Cardiac muscle cell (in vitro differentiated cells and primary cell): ENCODE measurements at regions not wholly inside any gene's neighbourhood (a gene's known extent, or its start where the extent isn't known, plus 50 kb on each side); places are given as distances from the start of the nearest gene placed in this dataset.

Experiments
- DNase-seq, 2 donors: peaks; one replicate each; pipeline versions ENCODE4 v3.0.0 to v3.0.0-alpha.2; 2010 to 2017; ENCODE audit warnings: low read depth in 1 of 2, low spot score in 1 of 2
- H3K27ac ChIP-seq: fragments of 200-600 bp; sonication (generic); 2 replicates; pipeline ENCODE4 v1.5.1; 2016
- H3K27me3 ChIP-seq: fragments of 200-600 bp; sonication (generic); 2 replicates; pipeline ENCODE4 v1.6.0; 2016; ENCODE audit warnings: control low read depth
- H3K36me3 ChIP-seq: fragments of 200-600 bp; sonication (generic); 2 replicates; pipeline ENCODE4 v1.5.1; 2016; ENCODE audit warnings: control low read depth
- H3K4me1 ChIP-seq: fragments of 200-600 bp; sonication (generic); 2 replicates; pipeline ENCODE4 v1.8.1; 2017; ENCODE audit warnings: low read depth, mild to moderate bottlenecking, mixed run types
- H3K4me3 ChIP-seq: fragments of 200-600 bp; sonication (generic); 2 replicates; pipeline ENCODE4 v1.5.1; 2016; ENCODE audit warnings: mild to moderate bottlenecking
- H3K9me3 ChIP-seq: fragments of 200-600 bp; sonication (generic); 2 replicates; pipeline ENCODE4 v1.5.1; 2017; ENCODE audit warnings: low read depth, mild to moderate bottlenecking, control low read depth
- TF ChIP-seq, protein P1 (sequence below): IDR thresholded peaks from 2 replicates; pipeline ENCODE4 v1.5.1; 2012; ENCODE audit warnings: low read depth, mild to moderate bottlenecking, low read length

DNA sequence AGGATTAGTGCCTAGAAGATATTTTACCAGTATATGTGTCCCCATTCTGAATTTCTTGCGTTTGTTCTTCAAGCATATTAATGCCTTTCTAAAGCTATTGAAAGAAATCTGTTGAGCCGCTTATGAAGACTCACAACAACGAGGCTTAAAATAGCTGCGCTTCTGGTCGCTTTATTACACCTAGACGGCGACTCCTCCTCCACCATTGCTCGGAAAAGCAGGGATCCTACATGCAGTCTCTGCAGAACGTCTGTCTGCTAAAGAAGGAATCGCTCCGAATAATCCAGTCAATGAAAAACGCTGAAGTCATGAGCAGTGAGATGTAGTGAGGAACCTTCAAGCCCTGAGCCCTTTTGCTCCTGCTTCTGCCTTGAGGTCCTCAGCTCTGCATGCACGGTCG lies 94.8 kb upstream of the ZNF516 start:
- Histone ChIP-seq H3K27ac (no peak overlapping the region), H3K27me3 (no peaks in the 10 kb centered on the region), H3K4me1 (peaks cover 31% of the 10 kb centered on the region), H3K36me3 (no peaks in the 10 kb centered on the region), H3K9me3 (no peaks in the 10 kb centered on the region), H3K4me3 (no peak overlapping the region)
- TF ChIP-seq, protein P1, sequence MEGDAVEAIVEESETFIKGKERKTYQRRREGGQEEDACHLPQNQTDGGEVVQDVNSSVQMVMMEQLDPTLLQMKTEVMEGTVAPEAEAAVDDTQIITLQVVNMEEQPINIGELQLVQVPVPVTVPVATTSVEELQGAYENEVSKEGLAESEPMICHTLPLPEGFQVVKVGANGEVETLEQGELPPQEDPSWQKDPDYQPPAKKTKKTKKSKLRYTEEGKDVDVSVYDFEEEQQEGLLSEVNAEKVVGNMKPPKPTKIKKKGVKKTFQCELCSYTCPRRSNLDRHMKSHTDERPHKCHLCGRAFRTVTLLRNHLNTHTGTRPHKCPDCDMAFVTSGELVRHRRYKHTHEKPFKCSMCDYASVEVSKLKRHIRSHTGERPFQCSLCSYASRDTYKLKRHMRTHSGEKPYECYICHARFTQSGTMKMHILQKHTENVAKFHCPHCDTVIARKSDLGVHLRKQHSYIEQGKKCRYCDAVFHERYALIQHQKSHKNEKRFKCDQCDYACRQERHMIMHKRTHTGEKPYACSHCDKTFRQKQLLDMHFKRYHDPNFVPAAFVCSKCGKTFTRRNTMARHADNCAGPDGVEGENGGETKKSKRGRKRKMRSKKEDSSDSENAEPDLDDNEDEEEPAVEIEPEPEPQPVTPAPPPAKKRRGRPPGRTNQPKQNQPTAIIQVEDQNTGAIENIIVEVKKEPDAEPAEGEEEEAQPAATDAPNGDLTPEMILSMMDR: no peak
- DNase-seq: no peak

DNA sequence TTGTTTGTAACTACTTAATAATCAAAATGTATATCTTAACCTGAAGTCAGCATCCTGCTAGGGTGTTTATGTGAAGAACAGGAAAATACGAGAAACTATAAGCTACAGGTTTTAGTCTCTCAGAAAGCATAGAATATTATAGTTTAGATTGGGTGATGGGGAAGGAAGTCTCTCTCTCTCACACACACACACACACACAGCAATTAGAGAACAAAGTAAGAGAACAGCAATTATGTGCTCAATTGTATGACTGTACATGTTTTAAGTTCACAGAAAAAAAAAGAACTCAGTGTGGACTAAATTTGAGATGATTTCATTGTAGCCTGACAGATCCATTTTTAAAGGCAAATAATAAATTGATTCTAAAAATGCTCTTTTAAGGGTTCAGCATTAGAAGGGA lies 94.3 kb upstream of the ZNF516 start:
- H3K9me3 ChIP-seq: no peaks in the 10 kb centered on the region
- TF ChIP-seq, protein P1: no peak
- no peaks in the 10 kb centered on the region for H3K27me3 ChIP-seq
- no peak for DNase-seq
- no peaks in the 10 kb centered on the region for H3K36me3 ChIP-seq
- H3K4me3 ChIP-seq: no peak overlapping the region
- H3K4me1 ChIP-seq: peaks cover 35% of the 10 kb centered on the region
- peak overlapping the region; percentile 4 for H3K27ac ChIP-seq

DNA sequence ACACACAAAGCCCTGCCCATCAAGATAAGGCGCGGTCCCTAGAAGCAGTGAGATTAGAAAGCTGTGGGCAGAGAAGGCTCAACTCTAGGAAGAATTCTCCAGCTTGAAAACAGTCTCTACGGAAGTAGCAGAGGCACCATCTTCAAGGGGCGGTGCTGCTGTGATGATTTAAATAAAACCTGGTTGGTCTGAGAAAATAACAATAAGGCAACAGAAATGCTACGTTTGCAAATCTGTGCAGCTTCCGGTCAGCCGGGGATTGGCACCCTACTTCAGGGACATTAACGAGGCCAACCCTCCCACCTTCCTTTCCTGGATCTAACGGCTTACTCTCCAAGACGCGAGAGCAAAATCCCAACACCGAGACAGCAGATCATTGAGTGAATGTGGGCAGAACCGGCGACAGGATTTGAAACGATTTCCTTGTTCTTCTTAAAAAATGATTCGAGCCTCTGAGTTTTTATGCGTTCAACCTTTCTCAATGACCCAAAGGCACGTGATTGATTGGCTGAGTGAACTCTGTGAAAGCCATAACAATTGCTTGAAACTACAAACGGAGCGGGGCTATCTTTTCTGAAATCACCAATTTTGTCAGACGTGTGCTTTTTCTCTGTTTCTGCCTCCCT lies 93.7 kb upstream of the ZNF516 start:
- peak; percentile 26 to 51 for DNase-seq
- Histone ChIP-seq H3K4me3 (peak overlapping the region; percentile 2), H3K4me1 (peaks cover 41% of the 10 kb centered on the region), H3K27ac (peak overlapping the region; percentile 36), H3K27me3 (no peaks in the 10 kb centered on the region), H3K9me3 (no peaks in the 10 kb centered on the region), H3K36me3 (no peaks in the 10 kb centered on the region)
- TF ChIP-seq, protein P1: no peak

DNA sequence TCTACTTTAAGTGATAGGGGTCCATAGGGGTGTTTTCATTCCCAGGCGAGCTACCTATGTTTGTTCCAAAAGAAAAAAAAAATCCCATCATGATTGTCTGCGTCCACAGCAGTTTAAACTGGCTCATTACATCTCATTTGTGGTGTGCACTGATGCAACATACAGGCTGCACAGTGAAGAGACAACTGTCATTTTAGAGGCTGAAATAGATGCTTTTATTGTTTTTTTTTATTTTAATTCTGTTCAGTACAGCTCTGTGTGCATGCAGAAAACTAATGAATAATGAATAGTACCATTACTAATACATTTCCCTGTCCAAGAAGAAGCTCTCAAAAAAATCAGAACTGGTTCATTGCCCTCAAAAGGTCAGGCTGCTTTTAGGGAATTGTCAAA lies 92.8 kb upstream of the ZNF516 start:
- TF ChIP-seq, protein P1: no peak
- Histone ChIP-seq H3K36me3 (no peaks in the 10 kb centered on the region), H3K4me1 (peaks cover 39% of the 10 kb centered on the region)

DNA sequence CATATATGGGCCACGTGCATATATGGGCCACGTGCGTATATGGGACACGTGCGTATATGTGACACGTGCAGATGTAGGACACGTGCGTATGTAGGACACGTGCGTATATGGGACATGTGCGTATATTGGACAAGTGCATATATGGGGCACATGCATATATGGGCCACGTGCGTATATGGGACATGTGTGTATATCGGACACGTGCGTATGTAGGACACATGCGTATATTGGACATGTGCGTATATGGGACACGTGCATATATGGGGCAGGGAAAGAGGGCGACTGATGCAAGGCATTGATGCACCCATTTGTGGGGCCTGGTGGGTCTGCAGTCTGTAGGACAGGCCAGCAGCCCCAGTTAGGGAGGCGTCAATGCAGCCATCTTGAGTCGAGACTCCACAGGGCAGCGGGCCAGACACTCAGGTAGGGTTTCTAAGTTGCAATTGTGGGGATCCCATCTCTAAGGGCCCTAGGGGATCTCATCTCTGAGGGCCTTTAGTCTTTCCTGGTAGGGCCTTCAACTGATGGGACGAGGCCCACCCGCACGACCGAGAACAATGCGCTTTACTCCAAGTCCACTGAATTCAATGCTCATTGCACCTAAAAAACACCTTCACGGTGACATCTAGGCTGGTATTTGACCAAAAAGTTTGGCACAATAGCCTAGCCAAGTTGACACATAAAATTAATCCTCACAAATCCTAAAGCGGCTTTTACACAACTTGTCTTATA lies 92.3 kb upstream of the ZNF516 start:
- Histone ChIP-seq H3K36me3 (no peaks in the 10 kb centered on the region), H3K27ac (no peak overlapping the region), H3K4me3 (no peak overlapping the region), H3K27me3 (no peaks in the 10 kb centered on the region), H3K4me1 (peaks cover 34% of the 10 kb centered on the region), H3K9me3 (no peaks in the 10 kb centered on the region)
- no peak for DNase-seq
- TF ChIP-seq, protein P1: no peak

More for the DNA sequence above, 92.8 kb upstream of the ZNF516 start:
- H3K4me3 ChIP-seq: no peak overlapping the region
- no peaks in the 10 kb centered on the region for H3K27me3 ChIP-seq
- no peaks in the 10 kb centered on the region for H3K9me3 ChIP-seq
- no peak for DNase-seq
- H3K27ac ChIP-seq: no peak overlapping the region
